K562 (cell line): ENCODE measurements at regions not wholly inside any gene's neighbourhood (a gene's known extent, or its start where the extent isn't known, plus 50 kb on each side); places are given as distances from the start of the nearest gene placed in this dataset.

Experiments used
- ATAC-seq: fragments of 200-7000 bp; cut with Tn5 transposase; 3 replicates; pipeline ENCODE4 v1.9.1; 2020; ENCODE audit warnings: moderate library complexity
- BruUV-seq: library from RNA; stranded (reverse); fragments of 400-500 nt; replicated peaks from 2 replicates; lab custom pipeline; 2021; lab: Mats Ljungman, UMichigan
- CTCF ChIA-PET: fragments of 300-600 bp; formaldehyde crosslinking; extraction: SDS; loops from one replicate; lab custom pipeline; 2021; ENCODE audit warnings: low intra/inter-chr PET ratio; lab: Yijun Ruan, JAX
- POLR2A ChIA-PET: fragments of 300-600, 350-650 bp; sonication (Branson Sonifier 250); formaldehyde crosslinking; extraction: SDS; loops from one replicate; lab custom pipeline; 2021; ENCODE audit warnings: antibody characterized with exemption, inconsistent platforms; lab: Yijun Ruan, JAX
- DNase-seq, 4 experiments: peaks; one replicate each; pipeline versions ENCODE4 v3.0.0 to v3.0.0-alpha.2; 2011 to 2018; ENCODE audit warnings: low spot score in 3 of 4, mixed read lengths in 3 of 4; ENCODE audit errors: extremely low read depth in 1 of 4
- FAIRE-seq: peaks from 2 replicates; lab custom pipeline; 2011; peaks lifted over from hg19 to GRCh38; lab: Jason Lieb, UNC
- H2AFZ ChIP-seq: 2 replicates; pipeline ENCODE4 v1.6.0; 2011; ENCODE audit warnings: low read depth, low read length, control low read depth, inconsistent platforms
- H3K27ac ChIP-seq: fragments of 200-600 bp; 3 replicates; pipeline ENCODE4 v1.8.0; 2011; ENCODE audit warnings: low read depth, mild to moderate bottlenecking, control low read depth, inconsistent platforms, low read length, moderate library complexity, mixed read lengths; ENCODE audit errors: extremely low read depth
- H3K27me3 ChIP-seq, 2 experiments: fragments of 300-600 bp in 1 of 2; 2 replicates in 1 of 2; 3 replicates in 1 of 2; pipeline versions ENCODE4 v1.6.0 to v1.8.0; 2011; ENCODE audit warnings: inconsistent platforms in 2 of 2, low read length in 2 of 2, mild to moderate bottlenecking in 1 of 2, mixed read lengths in 1 of 2, moderate library complexity in 1 of 2; ENCODE audit not compliant: control insufficient read depth in 2 of 2, insufficient read depth in 2 of 2
- H3K36me3 ChIP-seq: fragments of 300-600 bp; 3 replicates; pipeline ENCODE4 v1.8.0; 2011; ENCODE audit warnings: mild to moderate bottlenecking, low read length, inconsistent platforms; ENCODE audit not compliant: control insufficient read depth, insufficient read depth
- H3K4me1 ChIP-seq, 2 experiments: fragments of 200-600 bp in 1 of 2; replicated peaks in 1 of 2; 2 replicates in 1 of 2; 3 replicates in 1 of 2; pipeline versions ENCODE4 v1.5.1 to v1.8.0; 2011; ENCODE audit warnings: inconsistent platforms in 2 of 2, low read length in 2 of 2, mild to moderate bottlenecking in 1 of 2, mixed read lengths in 1 of 2, moderate library complexity in 1 of 2; ENCODE audit not compliant: control insufficient read depth in 2 of 2, insufficient read depth in 2 of 2
- H3K4me2 ChIP-seq: 2 replicates; pipeline ENCODE4 v1.6.1; 2011; ENCODE audit warnings: low read length, control low read depth, inconsistent platforms, mixed read lengths; ENCODE audit not compliant: insufficient read depth
- H3K4me3 ChIP-seq: fragments of 200-600 bp; sonication (generic), shearing (Covaris generic); 2 replicates; pipeline ENCODE4 v1.5.1; 2016; ENCODE audit warnings: control low read depth, inconsistent platforms
- H3K79me2 ChIP-seq: fragments of 200-600 bp; 3 replicates; pipeline ENCODE4 v1.8.0; 2011; ENCODE audit warnings: low read length, inconsistent platforms; ENCODE audit not compliant: control insufficient read depth, insufficient read depth
- H3K9ac ChIP-seq, 2 experiments: 2 replicates each; pipeline versions ENCODE4 v1.6.0 to v1.6.1; 2011; ENCODE audit warnings: low read depth in 2 of 2, low read length in 2 of 2, control low read depth in 1 of 2, inconsistent platforms in 1 of 2, mild to moderate bottlenecking in 1 of 2, mixed read lengths in 1 of 2; ENCODE audit not compliant: insufficient read depth in 1 of 2
- H3K9me1 ChIP-seq: one replicate; pipeline ENCODE4 v1.6.0; 2011; ENCODE audit warnings: inconsistent platforms, mild to moderate bottlenecking, low read length, moderate library complexity; ENCODE audit not compliant: control insufficient read depth, insufficient read depth
- H3K9me3 ChIP-seq: replicated peaks from 2 replicates; pipeline ENCODE4 v1.5.1; 2011; ENCODE audit warnings: low read depth, low read length, inconsistent platforms; ENCODE audit not compliant: control insufficient read depth, insufficient read depth
- H4K20me1 ChIP-seq: replicated peaks from 2 replicates; pipeline ENCODE4 v1.6.1; 2011; ENCODE audit warnings: low read length, inconsistent platforms, mixed read lengths; ENCODE audit not compliant: control insufficient read depth, insufficient read depth
- DMBX1 ChIP-seq: fragments of 250-450 bp; sonication (Bioruptor Pico); IDR thresholded peaks from 2 replicates; pipeline ENCODE4 v1.8.0; 2022; ENCODE audit warnings: inconsistent platforms, mild to moderate bottlenecking, moderate library complexity, borderline replicate concordance
- E4F1 ChIP-seq: fragments of 250-450 bp; sonication (Bioruptor Pico); IDR thresholded peaks from 2 replicates; pipeline ENCODE4 v1.5.0; 2021; ENCODE audit warnings: mild to moderate bottlenecking, borderline replicate concordance
- ELF2 ChIP-seq: fragments of 250-450 bp; sonication (Bioruptor Pico); IDR thresholded peaks from 2 replicates; pipeline ENCODE4 v1.5.0; 2021; ENCODE audit warnings: mild to moderate bottlenecking
- GTF2E2 ChIP-seq: fragments of 200-800 bp; sonication (Bioruptor generic); IDR thresholded peaks from 2 replicates; pipeline ENCODE4 v1.6.1; 2016; ENCODE audit warnings: missing genetic modification characterization, missing compliant biosample characterization
- KAT8 ChIP-seq: fragments of 450-650 bp; IDR thresholded peaks from 2 replicates; pipeline ENCODE4 v1.6.1; 2016; ENCODE audit warnings: low read depth, mild to moderate bottlenecking
- LCOR ChIP-seq: sonication (generic); formaldehyde crosslinking; IDR thresholded peaks from 2 replicates; pipeline ENCODE4 v1.8.0; 2022; ENCODE audit warnings: mild to moderate bottlenecking, missing genetic modification reagents
- MTA1 ChIP-seq: fragments of 450-650 bp; IDR thresholded peaks from 2 replicates; pipeline ENCODE4 v1.6.1; 2017; ENCODE audit warnings: borderline replicate concordance
- NFIC ChIP-seq: fragments of 450-650 bp; IDR thresholded peaks from 2 replicates; pipeline ENCODE4 v1.6.1; 2017; ENCODE audit warnings: mild to moderate bottlenecking, inconsistent platforms
- RBM22 ChIP-seq: fragments of 200-400 bp; formaldehyde crosslinking; IDR thresholded peaks from 2 replicates; pipeline ENCODE4 v1.6.1; 2018; ENCODE audit warnings: low read length, low read depth; ENCODE audit not compliant: poor library complexity, severe bottlenecking
- SRSF7 ChIP-seq: fragments of 200-400 bp; formaldehyde crosslinking; optimal IDR thresholded peaks from 2 replicates; pipeline ENCODE3; 2017; ENCODE audit warnings: mild to moderate bottlenecking, low read depth, low read length
- ZBTB7A ChIP-seq: IDR thresholded peaks from 2 replicates; pipeline ENCODE4 v1.6.1; 2011; ENCODE audit warnings: low read depth, mild to moderate bottlenecking, low read length, moderate library complexity, borderline replicate concordance; ENCODE audit not compliant: control insufficient read depth
- WGBS: fragments of 100-300 bp; shearing (Covaris generic); methylation state at CpG from one replicate; pipeline ENCODE4 v1.1.6; 2016; ENCODE audit warnings: low coverage, mixed read lengths; ENCODE audit not compliant: insufficient coverage; ENCODE audit errors: missing lambda C conversion rate; 5-methylcytosine and 5-hydroxymethylcytosine counted together
- in situ Hi-C: fragments of 300-500 bp; cut with MboI; formaldehyde crosslinking; loops from 4 replicates; pipeline ENCODE4 v1.15.0; 2018; ENCODE audit warnings: inconsistent platforms, mixed read lengths
- intact Hi-C: fragments of 100-400 bp; cut with micrococcal nuclease; formaldehyde crosslinking; loops from 2 replicates; pipeline ENCODE4 v1.14.2; 2022
- TF ChIP-seq, protein P1 (sequence below), 3 experiments: IDR thresholded peaks in 2 of 3; conservative IDR thresholded peaks in 1 of 3; 2 replicates each; pipeline ENCODE4 v1.5.1; 2011 to 2012; ENCODE audit warnings: low read length in 3 of 3, mild to moderate bottlenecking in 3 of 3, control low read depth in 2 of 3, improper control_type of control experiment in 1 of 3, inconsistent platforms in 1 of 3, low read depth in 1 of 3, mixed read lengths in 1 of 3, moderate library complexity in 1 of 3; ENCODE audit not compliant: insufficient read depth in 2 of 3

- H3K9ac ChIP-seq: no peak overlapping the region
- in situ Hi-C loops: no loop called here
- H3K4me2 ChIP-seq: no peak overlapping the region
- DNase-seq (no peak), FAIRE-seq (no peak)
- BruUV-seq: no TSS peak
- no peaks in the 10 kb centered on the region for H3K79me2 ChIP-seq
- CTCF ChIA-PET: no interaction called here
- no peaks in the 10 kb centered on the region for H3K4me1 ChIP-seq
- TF ChIP-seq LCOR (CRISPR knock-in tag) (no peak), KAT8 (no peak), NFIC (no peak), E4F1 (CRISPR knock-in tag) (no peak), ZBTB7A (no peak), SRSF7 (no peak), DMBX1 (no peak), ELF2 (CRISPR knock-in tag) (no peak), RBM22 (no peak), GTF2E2 (no peak), MTA1 (no peak)
- TF ChIP-seq, protein P1, sequence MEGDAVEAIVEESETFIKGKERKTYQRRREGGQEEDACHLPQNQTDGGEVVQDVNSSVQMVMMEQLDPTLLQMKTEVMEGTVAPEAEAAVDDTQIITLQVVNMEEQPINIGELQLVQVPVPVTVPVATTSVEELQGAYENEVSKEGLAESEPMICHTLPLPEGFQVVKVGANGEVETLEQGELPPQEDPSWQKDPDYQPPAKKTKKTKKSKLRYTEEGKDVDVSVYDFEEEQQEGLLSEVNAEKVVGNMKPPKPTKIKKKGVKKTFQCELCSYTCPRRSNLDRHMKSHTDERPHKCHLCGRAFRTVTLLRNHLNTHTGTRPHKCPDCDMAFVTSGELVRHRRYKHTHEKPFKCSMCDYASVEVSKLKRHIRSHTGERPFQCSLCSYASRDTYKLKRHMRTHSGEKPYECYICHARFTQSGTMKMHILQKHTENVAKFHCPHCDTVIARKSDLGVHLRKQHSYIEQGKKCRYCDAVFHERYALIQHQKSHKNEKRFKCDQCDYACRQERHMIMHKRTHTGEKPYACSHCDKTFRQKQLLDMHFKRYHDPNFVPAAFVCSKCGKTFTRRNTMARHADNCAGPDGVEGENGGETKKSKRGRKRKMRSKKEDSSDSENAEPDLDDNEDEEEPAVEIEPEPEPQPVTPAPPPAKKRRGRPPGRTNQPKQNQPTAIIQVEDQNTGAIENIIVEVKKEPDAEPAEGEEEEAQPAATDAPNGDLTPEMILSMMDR (IDR thresholded peaks at IDR 0.05 in 2 of 3, conservative IDR thresholded peaks at IDR 0.05 in 1 of 3; ENCODE audit: insufficient read depth in 2 of 3, low read depth in 1 of 3, low read length in 3 of 3): no peak
- TF ChIP-seq, all 486 proteins: peak for 0
- Histone ChIP-seq H3K27me3 (no peaks in the 10 kb centered on the region; a peak in 1 of 5 replicates), H3K36me3 (no peaks in the 10 kb centered on the region), H2AFZ (no peak overlapping the region), H3K4me3 (no peak overlapping the region), H3K9me3 (no peaks in the 10 kb centered on the region), H3K9me1 (peaks cover 2% of the 10 kb centered on the region), H4K20me1 (no peaks in the 10 kb centered on the region), H3K27ac (no peak overlapping the region)
- ATAC-seq: no peak
- WGBS: 0% methylated on average over 1 of the region's 1 CpG
- intact Hi-C loops: no loop called here
- POLR2A ChIA-PET: interaction anchor here (1.3 kb wide), 1 partner anchor 51 kb away, joined by 3 read pairs; no protein-coding TSS in a partner anchor
Observed at GRCh38 chr6:169098116-169098515, 155.5 kb downstream of the THBS2 start.
